ENCODE measurements at regions not wholly inside any gene's neighbourhood (a gene's known extent, or its start where the extent isn't known, plus 50 kb on each side); places are given as distances from the start of the nearest gene placed in this dataset.

DNA sequence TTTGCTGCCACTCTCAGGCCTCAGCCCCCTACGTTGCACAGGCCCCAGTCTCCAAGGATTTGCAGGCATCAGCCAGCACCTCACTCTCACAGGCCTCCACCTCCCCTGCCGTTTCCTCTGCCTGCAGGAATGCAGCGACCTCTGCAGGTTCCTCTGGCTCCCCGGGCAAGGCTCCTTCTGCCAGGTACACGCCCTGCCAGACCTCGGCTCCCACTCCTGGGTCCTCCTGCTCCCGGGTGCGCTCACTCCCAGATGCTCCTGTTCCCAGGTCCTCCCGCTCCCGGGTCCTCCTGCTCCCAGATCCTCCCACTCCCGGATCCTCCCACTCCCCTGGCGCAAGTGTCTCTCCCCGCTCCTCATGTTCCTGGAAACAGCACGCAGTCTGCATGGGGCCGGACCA is 144.4 kb upstream of the RADX start:
- ChIA-PET CTCF (no interaction called here), POLR2A (no interaction called here)
- DNase-seq (ENCODE audit: low read depth, low spot score) (no peak), ATAC-seq (no peak)
- Histone ChIP-seq H3K4me3 (ENCODE audit: low read depth in 2 of 2, low read length in 2 of 2) (no peak overlapping the region), H3K27ac (ENCODE audit: low read length) (no peak overlapping the region), H3K4me1 (ENCODE audit: control insufficient read depth, insufficient read depth, low read length) (no peaks in the 10 kb centered on the region), H3K9me3 (ENCODE audit: control insufficient read depth, insufficient read depth, low read depth, low read length) (no peaks in the 10 kb centered on the region), H3K36me3 (ENCODE audit: control insufficient read depth, insufficient read depth, low read length) (no peaks in the 10 kb centered on the region), H3K27me3 (ENCODE audit: control insufficient read depth, insufficient read depth, low read length) (no peaks in the 10 kb centered on the region; the same call in 1 of the 2 replicates)
- no TSS peak for BruUV-seq (replicated peaks)
- intact Hi-C loops (cut with micrococcal nuclease; ENCODE audit: unreplicated experiment) = no loop called here
- in situ Hi-C loops (cut with HindIII; ENCODE audit: low pct_unique_long_range_greater_than_20kb, low sequenced_read_pairs) = no loop called here
- TF ChIP-seq, protein P1, sequence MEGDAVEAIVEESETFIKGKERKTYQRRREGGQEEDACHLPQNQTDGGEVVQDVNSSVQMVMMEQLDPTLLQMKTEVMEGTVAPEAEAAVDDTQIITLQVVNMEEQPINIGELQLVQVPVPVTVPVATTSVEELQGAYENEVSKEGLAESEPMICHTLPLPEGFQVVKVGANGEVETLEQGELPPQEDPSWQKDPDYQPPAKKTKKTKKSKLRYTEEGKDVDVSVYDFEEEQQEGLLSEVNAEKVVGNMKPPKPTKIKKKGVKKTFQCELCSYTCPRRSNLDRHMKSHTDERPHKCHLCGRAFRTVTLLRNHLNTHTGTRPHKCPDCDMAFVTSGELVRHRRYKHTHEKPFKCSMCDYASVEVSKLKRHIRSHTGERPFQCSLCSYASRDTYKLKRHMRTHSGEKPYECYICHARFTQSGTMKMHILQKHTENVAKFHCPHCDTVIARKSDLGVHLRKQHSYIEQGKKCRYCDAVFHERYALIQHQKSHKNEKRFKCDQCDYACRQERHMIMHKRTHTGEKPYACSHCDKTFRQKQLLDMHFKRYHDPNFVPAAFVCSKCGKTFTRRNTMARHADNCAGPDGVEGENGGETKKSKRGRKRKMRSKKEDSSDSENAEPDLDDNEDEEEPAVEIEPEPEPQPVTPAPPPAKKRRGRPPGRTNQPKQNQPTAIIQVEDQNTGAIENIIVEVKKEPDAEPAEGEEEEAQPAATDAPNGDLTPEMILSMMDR (IDR thresholded peaks at IDR 0.05) = no peak
- TF ChIP-seq TCF7L2 (IDR thresholded peaks at IDR 0.05; ENCODE audit: low read depth, low read length) (no peak), POLR2AphosphoS5 (IDR thresholded peaks at IDR 0.05; ENCODE audit: low read depth, low read length) (no peak), SIN3A (IDR thresholded peaks at IDR 0.05; ENCODE audit: borderline replicate concordance, insufficient read depth, low read depth, low read length) (no peak)
- TF ChIP-seq, protein P2, sequence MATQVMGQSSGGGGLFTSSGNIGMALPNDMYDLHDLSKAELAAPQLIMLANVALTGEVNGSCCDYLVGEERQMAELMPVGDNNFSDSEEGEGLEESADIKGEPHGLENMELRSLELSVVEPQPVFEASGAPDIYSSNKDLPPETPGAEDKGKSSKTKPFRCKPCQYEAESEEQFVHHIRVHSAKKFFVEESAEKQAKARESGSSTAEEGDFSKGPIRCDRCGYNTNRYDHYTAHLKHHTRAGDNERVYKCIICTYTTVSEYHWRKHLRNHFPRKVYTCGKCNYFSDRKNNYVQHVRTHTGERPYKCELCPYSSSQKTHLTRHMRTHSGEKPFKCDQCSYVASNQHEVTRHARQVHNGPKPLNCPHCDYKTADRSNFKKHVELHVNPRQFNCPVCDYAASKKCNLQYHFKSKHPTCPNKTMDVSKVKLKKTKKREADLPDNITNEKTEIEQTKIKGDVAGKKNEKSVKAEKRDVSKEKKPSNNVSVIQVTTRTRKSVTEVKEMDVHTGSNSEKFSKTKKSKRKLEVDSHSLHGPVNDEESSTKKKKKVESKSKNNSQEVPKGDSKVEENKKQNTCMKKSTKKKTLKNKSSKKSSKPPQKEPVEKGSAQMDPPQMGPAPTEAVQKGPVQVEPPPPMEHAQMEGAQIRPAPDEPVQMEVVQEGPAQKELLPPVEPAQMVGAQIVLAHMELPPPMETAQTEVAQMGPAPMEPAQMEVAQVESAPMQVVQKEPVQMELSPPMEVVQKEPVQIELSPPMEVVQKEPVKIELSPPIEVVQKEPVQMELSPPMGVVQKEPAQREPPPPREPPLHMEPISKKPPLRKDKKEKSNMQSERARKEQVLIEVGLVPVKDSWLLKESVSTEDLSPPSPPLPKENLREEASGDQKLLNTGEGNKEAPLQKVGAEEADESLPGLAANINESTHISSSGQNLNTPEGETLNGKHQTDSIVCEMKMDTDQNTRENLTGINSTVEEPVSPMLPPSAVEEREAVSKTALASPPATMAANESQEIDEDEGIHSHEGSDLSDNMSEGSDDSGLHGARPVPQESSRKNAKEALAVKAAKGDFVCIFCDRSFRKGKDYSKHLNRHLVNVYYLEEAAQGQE (IDR thresholded peaks at IDR 0.05; ENCODE audit: insufficient read depth in 1 of 2, low read depth in 2 of 2, low read length in 1 of 2) = no peak

DNA sequence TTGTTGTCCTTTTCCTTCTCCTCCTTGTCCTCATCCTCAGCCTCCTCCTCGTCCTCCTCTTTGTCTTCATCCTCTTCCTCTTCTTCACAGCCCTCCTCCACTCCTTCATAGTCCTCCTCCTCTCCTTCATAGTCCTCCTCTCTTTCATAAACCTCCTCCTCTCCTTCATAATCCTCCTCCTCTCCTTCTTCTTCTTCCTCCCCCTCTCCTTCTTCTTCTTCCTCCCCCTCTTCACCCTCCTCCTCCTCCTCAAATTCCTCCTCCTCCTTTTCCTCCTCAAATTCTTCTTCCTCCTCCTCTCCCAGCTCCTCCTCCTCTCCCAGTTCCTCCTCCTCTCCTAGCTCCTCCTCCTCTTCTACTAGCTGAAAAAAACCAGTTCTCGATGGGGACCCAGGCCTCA is 143.8 kb upstream of the RADX start:
- no TSS peak for BruUV-seq (replicated peaks)
- Histone ChIP-seq H3K4me3 (ENCODE audit: low read depth in 2 of 2, low read length in 2 of 2) (no peak overlapping the region), H3K36me3 (ENCODE audit: control insufficient read depth, insufficient read depth, low read length) (no peaks in the 10 kb centered on the region), H3K27me3 (ENCODE audit: control insufficient read depth, insufficient read depth, low read length) (no peaks in the 10 kb centered on the region; the same call in 1 of the 2 replicates), H3K27ac (ENCODE audit: low read length) (no peak overlapping the region), H3K9me3 (ENCODE audit: control insufficient read depth, insufficient read depth, low read depth, low read length) (no peaks in the 10 kb centered on the region), H3K4me1 (ENCODE audit: control insufficient read depth, insufficient read depth, low read length) (no peaks in the 10 kb centered on the region)
- in situ Hi-C loops (cut with HindIII; ENCODE audit: low pct_unique_long_range_greater_than_20kb, low sequenced_read_pairs) = no loop called here
- ChIA-PET CTCF (no interaction called here), POLR2A (no interaction called here)
- DNase-seq (ENCODE audit: low read depth, low spot score) (no peak), ATAC-seq (no peak)
- intact Hi-C loops (cut with micrococcal nuclease; ENCODE audit: unreplicated experiment) = no loop called here
- no peak for TF ChIP-seq TCF7L2 (IDR thresholded peaks at IDR 0.05; ENCODE audit: low read depth, low read length)

DNA sequence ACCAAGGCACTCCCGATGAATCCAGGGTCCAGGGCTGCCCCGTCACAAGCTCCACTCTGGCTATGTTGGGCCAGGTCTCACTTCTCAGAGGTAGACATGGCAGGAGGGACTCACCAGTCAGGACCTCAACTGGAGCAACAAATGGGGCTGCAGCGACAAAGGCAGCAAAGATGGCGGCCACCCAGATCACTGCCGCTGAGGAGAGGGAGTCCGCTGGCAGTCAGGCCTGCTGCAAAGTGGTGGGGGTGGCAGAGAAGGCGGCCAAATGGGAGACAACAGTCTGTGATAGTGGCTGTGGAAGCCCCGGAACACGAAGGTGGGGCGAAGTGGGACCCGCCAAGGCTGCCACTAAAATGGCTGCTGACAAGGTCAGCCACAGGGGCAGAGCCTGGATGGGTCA is 143.3 kb upstream of the RADX start:
- CTCF ChIA-PET = no interaction called here

More for the DNA sequence above, 143.3 kb upstream of the RADX start:
- Histone ChIP-seq H3K4me1 (ENCODE audit: control insufficient read depth, insufficient read depth, low read length) (no peaks in the 10 kb centered on the region), H3K4me3 (ENCODE audit: low read depth in 2 of 2, low read length in 2 of 2) (no peak overlapping the region), H3K36me3 (ENCODE audit: control insufficient read depth, insufficient read depth, low read length) (no peaks in the 10 kb centered on the region), H3K9me3 (ENCODE audit: control insufficient read depth, insufficient read depth, low read depth, low read length) (no peaks in the 10 kb centered on the region), H3K27ac (ENCODE audit: low read length) (no peak overlapping the region), H3K27me3 (ENCODE audit: control insufficient read depth, insufficient read depth, low read length) (no peaks in the 10 kb centered on the region; the same call in 1 of the 2 replicates)
- in situ Hi-C loops (cut with HindIII; ENCODE audit: low pct_unique_long_range_greater_than_20kb, low sequenced_read_pairs) = no loop called here
- DNase-seq (ENCODE audit: low read depth, low spot score) = no peak
- no TSS peak for BruUV-seq (replicated peaks)
- TF ChIP-seq SIN3A (IDR thresholded peaks at IDR 0.05; ENCODE audit: borderline replicate concordance, insufficient read depth, low read depth, low read length) = no peak
- TF ChIP-seq, protein P2 (IDR thresholded peaks at IDR 0.05; ENCODE audit: insufficient read depth in 1 of 2, low read depth in 2 of 2, low read length in 1 of 2) = no peak
- no peak for TF ChIP-seq POLR2AphosphoS5 (IDR thresholded peaks at IDR 0.05; ENCODE audit: low read depth, low read length)
- TF ChIP-seq TCF7L2 (IDR thresholded peaks at IDR 0.05; ENCODE audit: low read depth, low read length) = no peak
- TF ChIP-seq, protein P1 (IDR thresholded peaks at IDR 0.05) = no peak
- POLR2A ChIA-PET = no interaction called here
- no peak for ATAC-seq
- intact Hi-C loops (cut with micrococcal nuclease; ENCODE audit: unreplicated experiment) = no loop called here
